Gastroesophageal sphincter (tissue), 4 donors: ENCODE measurements at regions not wholly inside any gene's neighbourhood (a gene's known extent, or its start where the extent isn't known, plus 50 kb on each side); places are given as distances from the start of the nearest gene placed in this dataset.

Experiments
- ATAC-seq: fragments of 150-250 bp; one replicate; pipeline ENCODE4 v1.9.1; 2016; ENCODE audit warnings: mild to moderate bottlenecking, moderate library complexity
- H3K27ac ChIP-seq, 4 donors: fragments of 200-600 bp; sonication (generic) in 3 of 4; 1 replicate in 3 of 4; 2 replicates in 1 of 4; pipeline ENCODE4 v1.5.1; 2016 to 2019
- H3K27me3 ChIP-seq: fragments of 200-600 bp; sonication (generic); one replicate; pipeline ENCODE4 v1.5.1; 2019
- H3K36me3 ChIP-seq, 2 donors: fragments of 200-600 bp; sonication (generic); one replicate each; pipeline ENCODE4 v1.5.1; 2019; ENCODE audit warnings: control low read depth in 1 of 2
- H3K4me1 ChIP-seq, 3 donors: fragments of 200-600 bp; sonication (generic); 1 replicate in 2 of 3; 2 replicates in 1 of 3; pipeline ENCODE4 v1.5.1; 2016 to 2019; ENCODE audit warnings: control low read depth in 2 of 3
- H3K4me3 ChIP-seq, 2 donors: fragments of 200-600 bp; sonication (generic); one replicate each; pipeline ENCODE4 v1.5.1; 2019; ENCODE audit warnings: mild to moderate bottlenecking in 1 of 2, moderate library complexity in 1 of 2
- H3K9me3 ChIP-seq, 3 donors: fragments of 200-600 bp; sonication (generic); one replicate each; pipeline ENCODE4 v1.5.1; 2017 to 2019; ENCODE audit warnings: control low read depth in 2 of 3
- EP300 ChIP-seq: sonication (generic); formaldehyde crosslinking; IDR thresholded peaks from one replicate; pipeline ENCODE4 v1.6.1; 2017; ENCODE audit warnings: antibody characterized with exemption, mild to moderate bottlenecking
- POLR2A ChIP-seq, 2 donors: fragments of 450-650 bp; IDR thresholded peaks; one replicate each; pipeline ENCODE4 v1.6.1; 2017; ENCODE audit warnings: antibody characterized with exemption in 2 of 2, mild to moderate bottlenecking in 2 of 2, moderate library complexity in 1 of 2
- POLR2AphosphoS5 ChIP-seq: sonication (generic); formaldehyde crosslinking; IDR thresholded peaks from one replicate; pipeline ENCODE4 v1.6.1; 2017; ENCODE audit warnings: antibody characterized with exemption
- WGBS, 2 donors: methylation state at CpG; one replicate each; pipeline ENCODE4 v1.1.5; 2018; ENCODE audit warnings: low coverage in 1 of 2; 5-methylcytosine and 5-hydroxymethylcytosine counted together
- TF ChIP-seq, protein P1 (sequence below), 4 experiments: fragments of 200-600 bp in 2 of 4; fragments of 450-650 bp in 2 of 4; sonication (generic) in 1 of 4; IDR thresholded peaks; one replicate each; pipeline ENCODE4 v1.5.1; 2017 to 2019; ENCODE audit warnings: antibody characterized with exemption in 4 of 4, mild to moderate bottlenecking in 2 of 4, moderate library complexity in 2 of 4

DNA sequence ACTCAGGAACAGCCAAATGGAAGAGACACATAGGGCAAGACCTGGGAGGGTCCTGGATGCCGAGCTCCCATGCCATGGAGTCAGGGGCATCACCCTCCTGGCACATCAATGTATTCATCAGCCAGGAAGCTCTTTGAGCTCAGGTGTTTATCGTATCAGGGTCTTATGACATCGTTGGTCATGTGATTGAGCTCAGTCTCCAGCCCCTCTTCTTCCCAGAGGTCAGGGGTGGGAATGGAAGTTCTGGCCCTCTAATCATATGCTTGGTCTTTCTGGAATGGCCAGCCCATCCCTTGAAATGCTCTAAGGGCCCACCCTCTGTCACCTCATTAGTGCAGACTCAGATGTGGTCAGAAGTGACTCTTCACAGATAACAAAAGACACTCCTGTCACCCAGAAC is 52.4 kb upstream of the TULP4 start:
- no peak overlapping the region for H3K4me3 ChIP-seq
- H3K27ac ChIP-seq, result no peak overlapping the region
- ATAC-seq, result no peak
- peaks cover 0 to 24% (median 8%) of the 10 kb centered on the region in 3 donors for H3K4me1 ChIP-seq
- TF ChIP-seq, protein P1, sequence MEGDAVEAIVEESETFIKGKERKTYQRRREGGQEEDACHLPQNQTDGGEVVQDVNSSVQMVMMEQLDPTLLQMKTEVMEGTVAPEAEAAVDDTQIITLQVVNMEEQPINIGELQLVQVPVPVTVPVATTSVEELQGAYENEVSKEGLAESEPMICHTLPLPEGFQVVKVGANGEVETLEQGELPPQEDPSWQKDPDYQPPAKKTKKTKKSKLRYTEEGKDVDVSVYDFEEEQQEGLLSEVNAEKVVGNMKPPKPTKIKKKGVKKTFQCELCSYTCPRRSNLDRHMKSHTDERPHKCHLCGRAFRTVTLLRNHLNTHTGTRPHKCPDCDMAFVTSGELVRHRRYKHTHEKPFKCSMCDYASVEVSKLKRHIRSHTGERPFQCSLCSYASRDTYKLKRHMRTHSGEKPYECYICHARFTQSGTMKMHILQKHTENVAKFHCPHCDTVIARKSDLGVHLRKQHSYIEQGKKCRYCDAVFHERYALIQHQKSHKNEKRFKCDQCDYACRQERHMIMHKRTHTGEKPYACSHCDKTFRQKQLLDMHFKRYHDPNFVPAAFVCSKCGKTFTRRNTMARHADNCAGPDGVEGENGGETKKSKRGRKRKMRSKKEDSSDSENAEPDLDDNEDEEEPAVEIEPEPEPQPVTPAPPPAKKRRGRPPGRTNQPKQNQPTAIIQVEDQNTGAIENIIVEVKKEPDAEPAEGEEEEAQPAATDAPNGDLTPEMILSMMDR (IDR thresholded peaks at IDR 0.05), result no peak
- TF ChIP-seq EP300, result no peak
- no peak for TF ChIP-seq POLR2AphosphoS5
- no peak for TF ChIP-seq POLR2A (IDR thresholded peaks at IDR 0.05)
- H3K9me3 ChIP-seq, result no peaks in the 10 kb centered on the region
- no peaks in the 10 kb centered on the region for H3K27me3 ChIP-seq
- 100% methylated on average over 1 of the region's 3 CpGs for WGBS, 2 donors
- peaks cover 0 to 6% of the 10 kb centered on the region in 2 donors for H3K36me3 ChIP-seq

DNA sequence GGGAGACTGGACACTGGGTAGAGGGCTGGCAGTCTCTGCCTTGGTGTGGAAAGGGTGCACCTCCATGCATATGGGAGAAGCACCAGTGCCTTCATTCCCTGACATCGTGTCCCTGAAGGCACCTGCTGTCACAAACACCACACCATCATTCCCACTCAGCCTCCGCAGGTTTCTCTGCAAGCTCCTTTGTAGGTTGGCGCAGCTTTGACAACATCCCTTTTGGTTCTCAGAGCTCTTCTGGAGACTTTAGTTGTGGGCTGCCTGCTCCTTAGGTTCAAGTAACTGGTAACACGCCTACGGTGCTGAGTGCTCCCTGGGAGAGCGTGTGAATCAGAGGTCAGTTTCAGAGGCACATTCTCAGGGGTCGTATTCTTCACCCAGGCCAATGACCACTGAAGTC is 50.2 kb upstream of the TULP4 start:
- Histone ChIP-seq H3K36me3 (peaks cover 0 to 6% of the 10 kb centered on the region in 2 donors), H3K27me3 (no peaks in the 10 kb centered on the region), H3K9me3 (no peaks in the 10 kb centered on the region), H3K4me1 (peaks cover 0 to 13% (median 0%) of the 10 kb centered on the region in 3 donors), H3K27ac (no peak overlapping the region), H3K4me3 (no peak overlapping the region)
- TF ChIP-seq POLR2AphosphoS5 (no peak), POLR2A (IDR thresholded peaks at IDR 0.05) (no peak), EP300 (no peak)
- TF ChIP-seq, protein P1 (IDR thresholded peaks at IDR 0.05), result no peak
- no peak for ATAC-seq
- WGBS, 2 donors, result 0 to 80% methylated on average over 1 to 2 of the region's 7 CpGs
